ENCODE measurements at regions not wholly inside any gene's neighbourhood (a gene's known extent, or its start where the extent isn't known, plus 50 kb on each side); places are given as distances from the start of the nearest gene placed in this dataset.

DNA sequence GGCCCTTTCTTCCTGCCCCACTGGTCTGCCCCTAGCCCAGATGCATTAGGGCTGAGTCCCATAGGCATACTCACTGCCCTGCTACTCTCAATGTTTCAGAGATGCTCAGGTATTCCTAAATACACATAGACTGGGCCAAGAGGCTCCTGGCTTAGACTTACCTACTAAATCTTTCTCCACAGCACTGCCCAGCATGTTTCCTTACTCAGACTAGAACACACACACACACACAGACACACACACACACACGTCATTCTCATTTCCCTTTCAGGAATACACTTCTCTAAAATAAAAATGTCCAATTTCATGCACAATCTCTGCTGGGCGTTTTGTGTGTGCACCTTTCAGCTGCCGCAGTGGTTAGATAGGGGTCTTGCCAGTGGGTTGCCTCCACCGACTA is 175.7 kb downstream of the FAM43A start:
- TF ChIP-seq, protein P1, sequence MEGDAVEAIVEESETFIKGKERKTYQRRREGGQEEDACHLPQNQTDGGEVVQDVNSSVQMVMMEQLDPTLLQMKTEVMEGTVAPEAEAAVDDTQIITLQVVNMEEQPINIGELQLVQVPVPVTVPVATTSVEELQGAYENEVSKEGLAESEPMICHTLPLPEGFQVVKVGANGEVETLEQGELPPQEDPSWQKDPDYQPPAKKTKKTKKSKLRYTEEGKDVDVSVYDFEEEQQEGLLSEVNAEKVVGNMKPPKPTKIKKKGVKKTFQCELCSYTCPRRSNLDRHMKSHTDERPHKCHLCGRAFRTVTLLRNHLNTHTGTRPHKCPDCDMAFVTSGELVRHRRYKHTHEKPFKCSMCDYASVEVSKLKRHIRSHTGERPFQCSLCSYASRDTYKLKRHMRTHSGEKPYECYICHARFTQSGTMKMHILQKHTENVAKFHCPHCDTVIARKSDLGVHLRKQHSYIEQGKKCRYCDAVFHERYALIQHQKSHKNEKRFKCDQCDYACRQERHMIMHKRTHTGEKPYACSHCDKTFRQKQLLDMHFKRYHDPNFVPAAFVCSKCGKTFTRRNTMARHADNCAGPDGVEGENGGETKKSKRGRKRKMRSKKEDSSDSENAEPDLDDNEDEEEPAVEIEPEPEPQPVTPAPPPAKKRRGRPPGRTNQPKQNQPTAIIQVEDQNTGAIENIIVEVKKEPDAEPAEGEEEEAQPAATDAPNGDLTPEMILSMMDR (IDR thresholded peaks at IDR 0.05): no peak
- no peak for TF ChIP-seq POLR2AphosphoS5 (IDR thresholded peaks at IDR 0.05; ENCODE audit: low read depth, low read length)

Measured in Panc1 (cell line).